Keratinocyte (primary cell): ENCODE measurements at regions not wholly inside any gene's neighbourhood (a gene's known extent, or its start where the extent isn't known, plus 50 kb on each side); places are given as distances from the start of the nearest gene placed in this dataset.

ENCODE experiments used
- DNase-seq: peaks from one replicate; pipeline ENCODE4 v3.0.0-alpha.2; 2011; ENCODE audit warnings: low read depth, missing footprints, low spot score
- FAIRE-seq: peaks from 2 replicates; lab custom pipeline; 2011; peaks lifted over from hg19 to GRCh38; lab: Jason Lieb, UNC
- H2AFZ ChIP-seq: 2 replicates; pipeline ENCODE4 v1.6.0; 2012; ENCODE audit warnings: low read length, control low read depth, inconsistent platforms; ENCODE audit not compliant: control insufficient read depth
- H3K27ac ChIP-seq: 2 replicates; pipeline ENCODE4 v1.5.1; 2011; ENCODE audit warnings: low read length; ENCODE audit not compliant: control insufficient read depth, insufficient read depth
- H3K27me3 ChIP-seq: 3 replicates; pipeline ENCODE4 v1.6.0; 2011; ENCODE audit warnings: low read length; ENCODE audit not compliant: control insufficient read depth, insufficient read depth; ENCODE audit errors: extremely low read depth
- H3K36me3 ChIP-seq, 2 experiments: 2 replicates in 1 of 2; 3 replicates in 1 of 2; pipeline ENCODE4 v1.5.1; 2011; ENCODE audit warnings: low read length in 2 of 2, mild to moderate bottlenecking in 1 of 2; ENCODE audit not compliant: control insufficient read depth in 2 of 2, insufficient read depth in 2 of 2; ENCODE audit errors: extremely low read depth in 1 of 2
- H3K4me1 ChIP-seq: 3 replicates; pipeline ENCODE4 v1.5.1; 2011; ENCODE audit warnings: low read length; ENCODE audit not compliant: control insufficient read depth, insufficient read depth; ENCODE audit errors: extremely low read depth
- H3K4me2 ChIP-seq: 3 replicates; pipeline ENCODE4 v1.6.0; 2011; ENCODE audit warnings: low read depth, low read length; ENCODE audit not compliant: control insufficient read depth, insufficient read depth; ENCODE audit errors: extremely low read depth
- H3K4me3 ChIP-seq, 3 experiments: fragments of 200-600 bp in 1 of 3; sonication (generic) in 1 of 3; 2 replicates in 2 of 3; 3 replicates in 1 of 3; pipeline ENCODE4 v1.5.1; 2011 to 2016; ENCODE audit warnings: low read length in 3 of 3, mild to moderate bottlenecking in 3 of 3, control low read depth in 2 of 3, inconsistent platforms in 1 of 3, low read depth in 1 of 3, mixed read lengths in 1 of 3, mixed run types in 1 of 3, moderate library complexity in 1 of 3; ENCODE audit not compliant: control insufficient read depth in 2 of 3, insufficient read depth in 2 of 3; ENCODE audit errors: extremely low read depth in 1 of 3
- H3K79me2 ChIP-seq: 2 replicates; pipeline ENCODE4 v1.6.0; 2012; ENCODE audit warnings: low read length; ENCODE audit not compliant: control insufficient read depth, insufficient read depth
- H3K9ac ChIP-seq: 3 replicates; pipeline ENCODE4 v1.6.0; 2011; ENCODE audit warnings: low read length; ENCODE audit not compliant: control insufficient read depth, insufficient read depth; ENCODE audit errors: extremely low read depth
- H3K9me1 ChIP-seq: 3 replicates; pipeline ENCODE4 v1.6.0; 2011; ENCODE audit warnings: low read length; ENCODE audit not compliant: control insufficient read depth, insufficient read depth; ENCODE audit errors: extremely low read depth
- H3K9me3 ChIP-seq: 2 replicates; pipeline ENCODE4 v1.5.1; 2012; ENCODE audit warnings: low read depth, low read length; ENCODE audit not compliant: control insufficient read depth
- H4K20me1 ChIP-seq: 3 replicates; pipeline ENCODE4 v1.6.0; 2011; ENCODE audit warnings: low read length; ENCODE audit not compliant: control insufficient read depth, insufficient read depth; ENCODE audit errors: extremely low read depth
- EZH2 ChIP-seq: IDR thresholded peaks from one replicate; pipeline ENCODE4 v1.6.1; 2012; ENCODE audit warnings: inconsistent platforms, mild to moderate bottlenecking, low read length, moderate library complexity
- dilution Hi-C: fragments of 300-500 bp; cut with MboI; formaldehyde crosslinking; loops from one replicate; pipeline ENCODE4 v1.7.0; 2020; ENCODE audit warnings: low sequenced_read_pairs; ENCODE audit not compliant: extremely low pct_ligation_motif_present
- TF ChIP-seq, protein P1 (sequence below), 3 experiments: IDR thresholded peaks in 1 of 3; conservative IDR thresholded peaks in 1 of 3; optimal IDR thresholded peaks in 1 of 3; 2 replicates in 2 of 3; 3 replicates in 1 of 3; pipeline versions ENCODE3 to v1.5.1; 2011; ENCODE audit warnings: low read length in 3 of 3, mild to moderate bottlenecking in 3 of 3, moderate library complexity in 2 of 3, control low read depth in 1 of 3, inconsistent platforms in 1 of 3; ENCODE audit not compliant: insufficient read depth in 2 of 3; ENCODE audit errors: extremely low read depth in 1 of 3

DNA sequence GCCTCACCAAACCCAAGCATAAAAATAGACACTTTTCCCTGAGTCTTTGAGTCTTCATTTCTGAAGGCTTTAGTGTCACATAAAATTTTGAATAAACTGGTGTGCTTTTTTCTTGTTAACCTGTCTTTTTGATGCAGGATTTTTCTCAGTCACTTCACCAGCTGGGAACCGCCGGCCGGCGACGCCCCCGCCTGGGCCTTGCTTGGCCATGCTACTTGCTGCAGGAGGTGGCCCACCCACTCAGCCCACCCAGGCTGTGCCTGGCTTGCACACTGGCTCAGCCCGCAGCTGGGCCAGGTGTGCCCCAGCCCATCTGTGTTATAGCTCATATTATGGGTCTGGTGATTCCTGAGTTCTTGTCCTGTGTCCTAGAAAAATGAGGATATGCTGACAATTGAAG lies 247.4 kb upstream of the CACNA2D1 start:
- Histone ChIP-seq H3K4me2 (no peak overlapping the region), H3K4me3 (no peak overlapping the region), H2AFZ (no peak overlapping the region), H3K9me1 (no peaks in the 10 kb centered on the region), H3K9ac (no peak overlapping the region), H3K79me2 (no peaks in the 10 kb centered on the region), H3K9me3 (no peaks in the 10 kb centered on the region), H3K36me3 (no peaks in the 10 kb centered on the region), H3K27ac (no peak overlapping the region), H3K4me1 (no peaks in the 10 kb centered on the region), H3K27me3 (no peaks in the 10 kb centered on the region), H4K20me1 (no peaks in the 10 kb centered on the region)
- FAIRE-seq = no peak
- dilution Hi-C loops = no loop called here
- TF ChIP-seq, protein P1, sequence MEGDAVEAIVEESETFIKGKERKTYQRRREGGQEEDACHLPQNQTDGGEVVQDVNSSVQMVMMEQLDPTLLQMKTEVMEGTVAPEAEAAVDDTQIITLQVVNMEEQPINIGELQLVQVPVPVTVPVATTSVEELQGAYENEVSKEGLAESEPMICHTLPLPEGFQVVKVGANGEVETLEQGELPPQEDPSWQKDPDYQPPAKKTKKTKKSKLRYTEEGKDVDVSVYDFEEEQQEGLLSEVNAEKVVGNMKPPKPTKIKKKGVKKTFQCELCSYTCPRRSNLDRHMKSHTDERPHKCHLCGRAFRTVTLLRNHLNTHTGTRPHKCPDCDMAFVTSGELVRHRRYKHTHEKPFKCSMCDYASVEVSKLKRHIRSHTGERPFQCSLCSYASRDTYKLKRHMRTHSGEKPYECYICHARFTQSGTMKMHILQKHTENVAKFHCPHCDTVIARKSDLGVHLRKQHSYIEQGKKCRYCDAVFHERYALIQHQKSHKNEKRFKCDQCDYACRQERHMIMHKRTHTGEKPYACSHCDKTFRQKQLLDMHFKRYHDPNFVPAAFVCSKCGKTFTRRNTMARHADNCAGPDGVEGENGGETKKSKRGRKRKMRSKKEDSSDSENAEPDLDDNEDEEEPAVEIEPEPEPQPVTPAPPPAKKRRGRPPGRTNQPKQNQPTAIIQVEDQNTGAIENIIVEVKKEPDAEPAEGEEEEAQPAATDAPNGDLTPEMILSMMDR (optimal IDR thresholded peaks at IDR 0.05 in 1 of 3, IDR thresholded peaks at IDR 0.05 in 1 of 3, conservative IDR thresholded peaks at IDR 0.05 in 1 of 3; ENCODE audit: extremely low read depth in 1 of 3, insufficient read depth in 2 of 3, low read length in 3 of 3) = no peak
- TF ChIP-seq EZH2 = no peak
- no peak for DNase-seq

GRCh38 chr7:82685214-82685613 lies 241.6 kb upstream of the CACNA2D1 start:
- no peak overlapping the region for H3K9ac ChIP-seq
- H3K27me3 ChIP-seq = no peaks in the 10 kb centered on the region
- H3K9me3 ChIP-seq = no peaks in the 10 kb centered on the region
- H3K9me1 ChIP-seq = no peaks in the 10 kb centered on the region
- dilution Hi-C loops = no loop called here
- H3K4me1 ChIP-seq = no peaks in the 10 kb centered on the region
- H3K79me2 ChIP-seq = no peaks in the 10 kb centered on the region
- no peak overlapping the region for H3K4me3 ChIP-seq
- FAIRE-seq (no peak), DNase-seq (no peak)
- H4K20me1 ChIP-seq = no peaks in the 10 kb centered on the region
- TF ChIP-seq, protein P1 (optimal IDR thresholded peaks at IDR 0.05 in 1 of 3, IDR thresholded peaks at IDR 0.05 in 1 of 3, conservative IDR thresholded peaks at IDR 0.05 in 1 of 3; ENCODE audit: extremely low read depth in 1 of 3, insufficient read depth in 2 of 3, low read length in 3 of 3) = no peak
- no peak for TF ChIP-seq EZH2
- no peaks in the 10 kb centered on the region for H3K36me3 ChIP-seq
- H3K27ac ChIP-seq = no peak overlapping the region
- no peak overlapping the region for H3K4me2 ChIP-seq
- no peak overlapping the region for H2AFZ ChIP-seq
